Caco-2 (cell line): ENCODE measurements at regions not wholly inside any gene's neighbourhood (a gene's known extent, or its start where the extent isn't known, plus 50 kb on each side); places are given as distances from the start of the nearest gene placed in this dataset.
"Not testable (repeated sequence)": the region's sequence is repeated elsewhere in the genome, so short reads cannot be mapped to it uniquely, and the experiment has no call there.

Experiments used
- BruUV-seq: library from RNA; stranded (reverse); fragments of 400-500 nt; replicated peaks from 2 replicates; lab custom pipeline; 2021; lab: Mats Ljungman, UMichigan
- CTCF ChIA-PET: fragments of 300-600 bp; sonication (Branson Sonifier 250); formaldehyde crosslinking; loops from one replicate; lab custom pipeline; 2022; ENCODE audit warnings: antibody characterized with exemption; lab: Charles Lee
- POLR2A ChIA-PET: fragments of 300-600 bp; sonication (Branson Sonifier 250); formaldehyde crosslinking; loops from one replicate; lab custom pipeline; 2022; ENCODE audit warnings: antibody characterized with exemption; lab: Charles Lee
- DNase-seq, 2 experiments: peaks; one replicate each; pipeline versions ENCODE4 v3.0.0 to v3.0.0-alpha.2; 2020 to 2022
- H3K27me3 ChIP-seq: replicated peaks from 2 replicates; pipeline ENCODE4 v1.6.0; 2011; ENCODE audit warnings: low read length; ENCODE audit not compliant: control insufficient read depth, insufficient read depth
- H3K36me3 ChIP-seq: 2 replicates; pipeline ENCODE4 v1.5.1; 2011; ENCODE audit warnings: low read length; ENCODE audit not compliant: control insufficient read depth, insufficient read depth
- H3K4me1 ChIP-seq: fragments of 250-450 bp; sonication (Bioruptor Pico); 2 replicates; pipeline ENCODE4 v1.5.1; 2020; ENCODE audit warnings: mild to moderate bottlenecking
- H3K4me3 ChIP-seq: 2 replicates; pipeline ENCODE4 v1.5.1; 2011; ENCODE audit warnings: low read depth, mild to moderate bottlenecking, control low read depth, low read length
- H3K9me3 ChIP-seq: fragments of 250-450 bp; sonication (Bioruptor Pico); 2 replicates; pipeline ENCODE4 v1.5.1; 2020; ENCODE audit warnings: mild to moderate bottlenecking, moderate library complexity
- H3K27ac Mint-ChIP-seq: one replicate; pipeline ENCODE4 v1.8.0; 2022; ENCODE audit warnings: mixed read lengths; ENCODE audit not compliant: unreplicated experiment
- H3K27me3 Mint-ChIP-seq: one replicate; pipeline ENCODE4 v1.8.0; 2022; ENCODE audit warnings: mixed read lengths; ENCODE audit not compliant: insufficient read depth, unreplicated experiment
- H3K36me3 Mint-ChIP-seq: one replicate; pipeline ENCODE4 v1.8.0; 2022; ENCODE audit warnings: mild to moderate bottlenecking, mixed read lengths; ENCODE audit not compliant: insufficient read depth, unreplicated experiment
- H3K4me1 Mint-ChIP-seq: one replicate; pipeline ENCODE4 v1.8.0; 2022; ENCODE audit warnings: low read depth, mixed read lengths; ENCODE audit not compliant: unreplicated experiment
- H3K4me3 Mint-ChIP-seq: one replicate; pipeline ENCODE4 v1.8.0; 2022; ENCODE audit warnings: mild to moderate bottlenecking, moderate library complexity, mixed read lengths; ENCODE audit not compliant: unreplicated experiment
- H3K9me3 Mint-ChIP-seq: one replicate; pipeline ENCODE4 v1.8.0; 2022; ENCODE audit warnings: mixed read lengths; ENCODE audit not compliant: unreplicated experiment
- CTCF ChIP-seq, 2 experiments: fragments of 200-600 bp in 1 of 2; IDR thresholded peaks; 1 replicate in 1 of 2; 2 replicates in 1 of 2; pipeline versions ENCODE4 v1.5.1 to v1.8.0; 2011 to 2022; ENCODE audit warnings: antibody characterized with exemption in 1 of 2, control low read depth in 1 of 2, inconsistent platforms in 1 of 2, low read depth in 1 of 2, low read length in 1 of 2, mild to moderate bottlenecking in 1 of 2, moderate library complexity in 1 of 2; ENCODE audit not compliant: insufficient read depth in 1 of 2, severe bottlenecking in 1 of 2, unreplicated experiment in 1 of 2
- intact Hi-C: fragments of 100-400 bp; cut with micrococcal nuclease; formaldehyde crosslinking; loops from one replicate; pipeline ENCODE4 v1.10.0; 2022; ENCODE audit not compliant: unreplicated experiment

GRCh38 chr17:26774291-26775218, 519.4 kb upstream of the WSB1 start:
- Histone ChIP-seq H3K9me3 (peaks cover 20% of the 10 kb centered on the region; the same call in 1 of the 2 replicates), H3K27me3 (no peaks in the 10 kb centered on the region), H3K4me1 (no peaks in the 10 kb centered on the region), H3K4me3 (no peak overlapping the region), H3K36me3 (no peaks in the 10 kb centered on the region)
- ChIA-PET POLR2A (no interaction called here), CTCF (no interaction called here)
- Mint-ChIP-seq H3K27ac (no peak overlapping the region), H3K4me1 (no peaks in the 10 kb centered on the region), H3K4me3 (no peak overlapping the region), H3K36me3 (peaks cover 15% of the 10 kb centered on the region), H3K9me3 (peaks cover 27% of the 10 kb centered on the region), H3K27me3 (no peaks in the 10 kb centered on the region)
- DNase-seq: no peak
- no peak for TF ChIP-seq CTCF (IDR thresholded peaks at IDR 0.05; ENCODE audit: insufficient read depth in 1 of 2, low read depth in 1 of 2, low read length in 1 of 2, severe bottlenecking in 1 of 2, unreplicated experiment in 1 of 2)
- no TSS peak for BruUV-seq
- intact Hi-C loops: no loop called here

GRCh38 chr17:26775219-26775822, 518.6 kb upstream of the WSB1 start:
- H3K4me1 Mint-ChIP-seq: no peaks in the 10 kb centered on the region
- TF ChIP-seq CTCF (IDR thresholded peaks at IDR 0.05; ENCODE audit: insufficient read depth in 1 of 2, low read depth in 1 of 2, low read length in 1 of 2, severe bottlenecking in 1 of 2, unreplicated experiment in 1 of 2): no peak
- no peak overlapping the region for H3K4me3 ChIP-seq
- intact Hi-C loops: no loop called here
- no peak overlapping the region for H3K4me3 Mint-ChIP-seq
- DNase-seq: no peak
- no peaks in the 10 kb centered on the region for H3K4me1 ChIP-seq
- H3K27me3 Mint-ChIP-seq: no peaks in the 10 kb centered on the region
- peaks cover 20% of the 10 kb centered on the region; the same call in 1 of the 2 replicates for H3K9me3 ChIP-seq
- H3K27ac Mint-ChIP-seq: no peak overlapping the region
- peaks cover 25% of the 10 kb centered on the region for H3K9me3 Mint-ChIP-seq
- H3K36me3 Mint-ChIP-seq: peaks cover 15% of the 10 kb centered on the region
- H3K36me3 ChIP-seq: no peaks in the 10 kb centered on the region
- no TSS peak for BruUV-seq
- no peaks in the 10 kb centered on the region for H3K27me3 ChIP-seq
- ChIA-PET POLR2A (no interaction called here), CTCF (no interaction called here)

- H3K27me3 ChIP-seq, H3K4me1 Mint-ChIP-seq, H3K36me3 ChIP-seq, H3K27me3 Mint-ChIP-seq, H3K4me1 ChIP-seq, H3K4me3 ChIP-seq, DNase-seq, CTCF ChIA-PET, H3K27ac Mint-ChIP-seq, intact Hi-C loops, H3K4me3 Mint-ChIP-seq, POLR2A ChIA-PET, BruUV-seq: not testable (repeated sequence)
- Mint-ChIP-seq H3K9me3 (peaks cover 35% of the 10 kb centered on the region), H3K36me3 (peaks cover 11% of the 10 kb centered on the region)
- peaks cover 26% of the 10 kb centered on the region for H3K9me3 ChIP-seq
Measured at GRCh38 chr17:26780187-26780814, 513.6 kb upstream of the WSB1 start.
